Ascending aorta (tissue), 2 donors: ENCODE measurements at regions not wholly inside any gene's neighbourhood (a gene's known extent, or its start where the extent isn't known, plus 50 kb on each side); places are given as distances from the start of the nearest gene placed in this dataset.
A peak's percentile ranks its signal among the peaks of the same experiment; 100 is the strongest.

Experiments
- DNase-seq, 2 donors: peaks; one replicate each; pipeline ENCODE4 v3.0.0-alpha.2; 2019; ENCODE audit warnings: low spot score in 2 of 2
- H3K27ac ChIP-seq, 2 donors: fragments of 200-600 bp; sonication (generic); one replicate each; pipeline ENCODE4 v1.5.1; 2016 to 2017; ENCODE audit warnings: mild to moderate bottlenecking in 1 of 2
- H3K27me3 ChIP-seq: fragments of 200-600 bp; sonication (generic); one replicate; pipeline ENCODE4 v1.5.1; 2017
- H3K36me3 ChIP-seq, 2 donors: fragments of 200-600 bp; sonication (generic); one replicate each; pipeline ENCODE4 v1.5.1; 2016
- H3K4me1 ChIP-seq, 2 donors: fragments of 200-600 bp; sonication (generic); one replicate each; pipeline ENCODE4 v1.5.1; 2016 to 2017; ENCODE audit warnings: mild to moderate bottlenecking in 1 of 2
- H3K4me3 ChIP-seq, 2 donors: fragments of 200-600 bp; sonication (generic); one replicate each; pipeline ENCODE4 v1.5.1; 2016 to 2017; ENCODE audit warnings: mild to moderate bottlenecking in 1 of 2
- H3K9me3 ChIP-seq, 2 donors: fragments of 200-600 bp; sonication (generic); one replicate each; pipeline ENCODE4 v1.5.1; 2016
- CTCF ChIP-seq, 3 experiments: fragments of 200-600 bp in 2 of 3; fragments of 450-650 bp in 1 of 3; sonication (generic) in 2 of 3; IDR thresholded peaks; one replicate each; pipeline ENCODE4 v1.5.1; 2016 to 2019; ENCODE audit warnings: antibody characterized with exemption in 3 of 3, mild to moderate bottlenecking in 1 of 3, moderate library complexity in 1 of 3
- intact Hi-C: fragments of 100-400 bp; cut with DNase I; formaldehyde crosslinking; loops from one replicate; pipeline ENCODE4 v1.15.1; 2023

DNA sequence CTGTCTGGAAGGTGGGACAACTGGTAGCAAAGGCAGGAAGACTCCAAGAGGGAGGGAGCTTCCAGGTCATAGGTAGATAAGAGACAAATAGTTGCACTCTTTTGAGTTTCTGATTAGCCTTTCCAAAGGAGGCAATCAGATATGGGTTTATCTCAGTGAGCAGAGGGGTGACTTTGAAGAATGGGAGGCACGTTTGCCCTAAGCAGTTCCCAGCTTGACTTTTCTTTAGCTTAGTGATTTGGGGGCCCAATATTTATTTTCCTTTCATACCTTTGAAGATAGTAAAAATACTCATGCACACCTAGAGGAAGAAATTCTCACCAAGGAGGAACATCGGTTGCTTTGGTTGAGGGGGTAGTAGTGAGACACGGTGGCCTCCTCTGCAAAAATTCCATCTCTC is 212.1 kb upstream of the SVIL start:
- intact Hi-C loops, result no loop called here
- Histone ChIP-seq H3K36me3 (no peaks in the 10 kb centered on the region), H3K9me3 (peaks cover 0 to 10% of the 10 kb centered on the region in 2 donors), H3K27ac (no peak overlapping the region), H3K4me1 (peaks cover 8 to 15% of the 10 kb centered on the region in 2 donors), H3K4me3 (no peak overlapping the region), H3K27me3 (no peaks in the 10 kb centered on the region)
- no peak for TF ChIP-seq CTCF (IDR thresholded peaks at IDR 0.05)
- no peak for DNase-seq

DNA sequence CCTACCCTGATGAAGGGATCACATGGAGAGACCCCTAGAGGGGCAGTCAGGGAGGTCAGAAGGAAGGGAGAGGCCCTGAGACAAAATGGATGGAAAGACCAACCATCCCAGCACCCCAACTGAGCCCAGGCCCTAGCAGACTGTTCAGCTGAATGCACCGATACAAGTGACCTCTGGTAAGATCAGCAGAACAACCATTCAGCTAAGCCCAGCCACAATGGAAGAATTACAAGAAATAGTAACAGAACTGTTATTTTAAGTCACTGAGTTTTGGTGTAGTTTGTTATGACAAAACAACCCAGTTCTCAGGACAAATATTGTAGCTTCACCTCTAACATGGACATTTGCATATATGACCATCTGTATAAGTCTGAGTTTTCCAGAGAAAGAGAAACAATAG is 210.4 kb upstream of the SVIL start:
- peaks cover 0 to 10% of the 10 kb centered on the region in 2 donors for H3K9me3 ChIP-seq
- H3K36me3 ChIP-seq, result no peaks in the 10 kb centered on the region
- TF ChIP-seq CTCF (IDR thresholded peaks at IDR 0.05), result no peak
- no peak overlapping the region for H3K27ac ChIP-seq
- no peak overlapping the region for H3K4me3 ChIP-seq
- intact Hi-C loops, result no loop called here
- DNase-seq, result no peak
- peaks cover 13 to 19% of the 10 kb centered on the region in 2 donors for H3K4me1 ChIP-seq
- no peaks in the 10 kb centered on the region for H3K27me3 ChIP-seq

DNA sequence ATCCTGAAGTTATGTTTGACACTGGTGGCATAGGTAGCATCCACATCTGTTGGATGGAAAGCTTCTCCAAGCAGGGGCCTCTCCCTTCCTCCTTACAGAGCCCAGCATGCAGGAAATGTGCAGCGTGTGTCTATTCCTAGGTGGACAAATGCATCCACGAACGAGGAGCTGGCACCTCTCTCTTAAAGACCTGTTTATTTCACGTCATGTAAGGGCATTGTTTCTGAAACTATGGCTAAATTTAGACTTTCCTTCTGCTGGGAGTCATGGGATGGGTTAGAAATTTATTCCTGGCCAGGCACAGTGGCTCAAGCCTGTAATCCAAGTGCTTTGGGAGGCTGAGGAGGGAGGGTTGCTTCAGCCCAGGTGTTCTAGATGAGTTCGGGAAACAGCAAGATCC is 208.4 kb upstream of the SVIL start:
- H3K27ac ChIP-seq, result no peak overlapping the region
- peaks cover 7 to 16% of the 10 kb centered on the region in 2 donors for H3K4me1 ChIP-seq
- no peaks in the 10 kb centered on the region for H3K36me3 ChIP-seq
- peaks cover 0 to 10% of the 10 kb centered on the region in 2 donors for H3K9me3 ChIP-seq
- no peak for DNase-seq
- intact Hi-C loops, result no loop called here
- TF ChIP-seq CTCF (IDR thresholded peaks at IDR 0.05), result no peak
- no peaks in the 10 kb centered on the region for H3K27me3 ChIP-seq
- no peak overlapping the region for H3K4me3 ChIP-seq

DNA sequence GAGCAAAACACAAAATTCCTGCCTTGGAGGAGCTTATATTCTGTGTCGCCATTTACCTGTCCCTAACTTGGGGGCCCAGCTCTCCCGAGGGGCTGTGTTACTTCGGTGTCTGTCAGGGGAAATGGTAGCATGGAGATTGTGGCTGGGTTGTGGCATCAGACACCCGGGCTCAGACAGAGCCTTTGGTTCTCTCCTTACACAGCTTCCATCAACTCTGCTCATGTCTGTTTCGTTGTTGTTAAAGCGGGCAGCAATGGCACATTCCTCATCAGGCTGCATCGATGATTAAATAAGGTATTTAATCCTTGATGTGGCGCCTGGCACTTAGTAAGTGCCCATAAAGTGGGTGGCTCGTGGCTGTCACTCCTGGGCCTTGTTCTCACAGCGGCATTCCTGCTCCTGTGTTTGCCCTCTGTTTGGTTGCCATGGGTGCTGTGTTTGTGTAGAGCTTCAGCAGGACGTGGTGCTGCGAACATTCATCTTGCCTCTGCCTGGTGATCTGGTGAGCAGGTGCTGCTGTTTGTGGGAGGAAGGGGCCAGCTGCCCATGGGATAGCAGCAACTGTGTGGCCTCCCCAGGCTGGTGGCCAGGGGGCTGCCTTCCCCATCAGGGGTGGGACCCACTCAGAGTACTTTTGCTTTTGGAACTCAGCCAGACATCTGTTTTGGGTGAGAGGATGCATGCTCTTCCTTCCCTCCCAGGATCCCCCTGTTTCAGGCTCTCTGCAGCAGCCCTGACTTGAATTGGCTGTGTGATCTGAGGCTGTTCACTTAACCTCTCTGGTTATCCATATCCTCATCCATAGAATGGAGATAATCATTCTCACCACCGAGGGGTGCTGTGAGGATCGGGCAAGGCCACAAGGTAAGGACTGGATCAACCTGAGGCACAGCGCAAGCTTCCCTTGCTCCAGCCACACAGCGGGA is 207.2 kb upstream of the SVIL start:
- Histone ChIP-seq H3K9me3 (peaks cover 0 to 10% of the 10 kb centered on the region in 2 donors), H3K27me3 (no peaks in the 10 kb centered on the region), H3K4me1 (peaks cover 7 to 16% of the 10 kb centered on the region in 2 donors), H3K27ac (peak overlapping the region; percentile 43 to 61), H3K4me3 (no peak overlapping the region), H3K36me3 (no peaks in the 10 kb centered on the region)
- intact Hi-C loops, result loop anchor here (2.0 kb wide), 1 partner anchor 21 kb away; no protein-coding TSS in a partner anchor
- DNase-seq, result peak; percentile 49 to 87
- TF ChIP-seq CTCF (IDR thresholded peaks at IDR 0.05), result no peak

- Histone ChIP-seq H3K27me3 (no peaks in the 10 kb centered on the region), H3K4me1 (peaks cover 7 to 16% of the 10 kb centered on the region in 2 donors), H3K36me3 (no peaks in the 10 kb centered on the region), H3K9me3 (peaks cover 0 to 7% of the 10 kb centered on the region in 2 donors), H3K4me3 (no peak overlapping the region), H3K27ac (peak overlapping the region; percentile 43 to 61)
- TF ChIP-seq CTCF (IDR thresholded peaks at IDR 0.05), result no peak
- DNase-seq, result no peak
- intact Hi-C loops, result loop anchor here (2.0 kb wide), 1 partner anchor 20 kb away; no protein-coding TSS in a partner anchor
These were observed 205.9 kb upstream of the SVIL start for GRCh38 chr10:29840516-29841276.
